Testis (tissue), 2 donors: ENCODE measurements at regions not wholly inside any gene's neighbourhood (a gene's known extent, or its start where the extent isn't known, plus 50 kb on each side); places are given as distances from the start of the nearest gene placed in this dataset.

Source experiments
- POLR2A ChIP-seq: fragments of 450-650 bp; IDR thresholded peaks from one replicate; pipeline ENCODE4 v1.6.1; 2017; ENCODE audit warnings: antibody characterized with exemption, mild to moderate bottlenecking, moderate library complexity
- TF ChIP-seq, protein P1 (sequence below), 3 experiments: fragments of 450-650 bp in 2 of 3; fragments of 200-600 bp in 1 of 3; sonication (generic) in 1 of 3; IDR thresholded peaks; one replicate each; pipeline ENCODE4 v1.5.1; 2016 to 2019; ENCODE audit warnings: antibody characterized with exemption in 3 of 3, mild to moderate bottlenecking in 2 of 3, moderate library complexity in 1 of 3

DNA sequence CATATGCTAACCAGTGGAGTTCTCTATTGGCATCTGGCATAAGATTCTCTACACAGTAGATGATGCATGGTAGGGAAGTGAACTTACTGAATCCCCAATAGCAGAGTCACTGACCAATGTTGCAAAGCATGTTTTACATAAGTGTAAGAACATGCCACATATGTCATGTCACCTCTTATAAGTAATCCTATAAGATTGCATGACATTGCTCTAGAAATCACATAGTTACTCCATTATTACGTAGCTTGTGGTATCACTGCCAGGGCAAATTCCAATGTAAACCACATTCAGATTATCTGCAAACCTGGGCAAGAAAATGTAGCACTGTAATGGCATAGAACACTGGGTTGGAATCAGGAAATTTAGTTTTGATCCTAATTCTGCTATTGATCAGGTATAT is 198.2 kb upstream of the UMPS start:
- TF ChIP-seq, protein P1, sequence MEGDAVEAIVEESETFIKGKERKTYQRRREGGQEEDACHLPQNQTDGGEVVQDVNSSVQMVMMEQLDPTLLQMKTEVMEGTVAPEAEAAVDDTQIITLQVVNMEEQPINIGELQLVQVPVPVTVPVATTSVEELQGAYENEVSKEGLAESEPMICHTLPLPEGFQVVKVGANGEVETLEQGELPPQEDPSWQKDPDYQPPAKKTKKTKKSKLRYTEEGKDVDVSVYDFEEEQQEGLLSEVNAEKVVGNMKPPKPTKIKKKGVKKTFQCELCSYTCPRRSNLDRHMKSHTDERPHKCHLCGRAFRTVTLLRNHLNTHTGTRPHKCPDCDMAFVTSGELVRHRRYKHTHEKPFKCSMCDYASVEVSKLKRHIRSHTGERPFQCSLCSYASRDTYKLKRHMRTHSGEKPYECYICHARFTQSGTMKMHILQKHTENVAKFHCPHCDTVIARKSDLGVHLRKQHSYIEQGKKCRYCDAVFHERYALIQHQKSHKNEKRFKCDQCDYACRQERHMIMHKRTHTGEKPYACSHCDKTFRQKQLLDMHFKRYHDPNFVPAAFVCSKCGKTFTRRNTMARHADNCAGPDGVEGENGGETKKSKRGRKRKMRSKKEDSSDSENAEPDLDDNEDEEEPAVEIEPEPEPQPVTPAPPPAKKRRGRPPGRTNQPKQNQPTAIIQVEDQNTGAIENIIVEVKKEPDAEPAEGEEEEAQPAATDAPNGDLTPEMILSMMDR (IDR thresholded peaks at IDR 0.05): no peak
- TF ChIP-seq POLR2A: no peak
